HEK293 (cell line): ENCODE measurements at regions not wholly inside any gene's neighbourhood (a gene's known extent, or its start where the extent isn't known, plus 50 kb on each side); places are given as distances from the start of the nearest gene placed in this dataset.

Source experiments
- TF ChIP-seq, protein P1 (sequence below): fragments of 450-650 bp; formaldehyde crosslinking; IDR thresholded peaks from 2 replicates; pipeline ENCODE4 v1.5.1; 2016; ENCODE audit warnings: missing biosample characterization, missing genetic modification characterization
- TF ChIP-seq, protein P2 (sequence below): fragments of 450-650 bp; formaldehyde crosslinking; IDR thresholded peaks from 2 replicates; pipeline ENCODE4 v1.5.1; 2017; ENCODE audit warnings: missing biosample characterization, mild to moderate bottlenecking, missing genetic modification characterization, moderate library complexity

DNA sequence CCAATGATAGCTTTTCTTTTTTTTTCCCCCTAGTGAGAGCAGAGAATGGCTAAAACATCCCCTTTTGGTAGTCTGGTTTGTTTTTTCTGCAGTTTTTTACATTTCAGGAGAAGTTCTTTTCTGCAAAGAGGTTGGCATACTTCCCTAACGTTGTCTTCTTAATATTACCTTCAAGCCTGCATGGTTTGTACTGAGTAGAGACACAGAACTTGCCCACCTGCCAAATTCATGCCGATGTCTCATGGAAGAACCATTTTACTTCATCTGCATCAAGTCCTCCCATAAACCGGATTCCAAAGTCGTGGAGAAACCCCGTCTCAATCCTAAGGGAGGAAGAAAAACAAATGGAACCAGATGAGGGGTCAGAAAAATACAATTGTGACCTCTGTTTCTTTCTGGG lies 89.7 kb downstream of the SHOX start:
- TF ChIP-seq, protein P1, sequence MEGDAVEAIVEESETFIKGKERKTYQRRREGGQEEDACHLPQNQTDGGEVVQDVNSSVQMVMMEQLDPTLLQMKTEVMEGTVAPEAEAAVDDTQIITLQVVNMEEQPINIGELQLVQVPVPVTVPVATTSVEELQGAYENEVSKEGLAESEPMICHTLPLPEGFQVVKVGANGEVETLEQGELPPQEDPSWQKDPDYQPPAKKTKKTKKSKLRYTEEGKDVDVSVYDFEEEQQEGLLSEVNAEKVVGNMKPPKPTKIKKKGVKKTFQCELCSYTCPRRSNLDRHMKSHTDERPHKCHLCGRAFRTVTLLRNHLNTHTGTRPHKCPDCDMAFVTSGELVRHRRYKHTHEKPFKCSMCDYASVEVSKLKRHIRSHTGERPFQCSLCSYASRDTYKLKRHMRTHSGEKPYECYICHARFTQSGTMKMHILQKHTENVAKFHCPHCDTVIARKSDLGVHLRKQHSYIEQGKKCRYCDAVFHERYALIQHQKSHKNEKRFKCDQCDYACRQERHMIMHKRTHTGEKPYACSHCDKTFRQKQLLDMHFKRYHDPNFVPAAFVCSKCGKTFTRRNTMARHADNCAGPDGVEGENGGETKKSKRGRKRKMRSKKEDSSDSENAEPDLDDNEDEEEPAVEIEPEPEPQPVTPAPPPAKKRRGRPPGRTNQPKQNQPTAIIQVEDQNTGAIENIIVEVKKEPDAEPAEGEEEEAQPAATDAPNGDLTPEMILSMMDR = no peak
- TF ChIP-seq, protein P2, sequence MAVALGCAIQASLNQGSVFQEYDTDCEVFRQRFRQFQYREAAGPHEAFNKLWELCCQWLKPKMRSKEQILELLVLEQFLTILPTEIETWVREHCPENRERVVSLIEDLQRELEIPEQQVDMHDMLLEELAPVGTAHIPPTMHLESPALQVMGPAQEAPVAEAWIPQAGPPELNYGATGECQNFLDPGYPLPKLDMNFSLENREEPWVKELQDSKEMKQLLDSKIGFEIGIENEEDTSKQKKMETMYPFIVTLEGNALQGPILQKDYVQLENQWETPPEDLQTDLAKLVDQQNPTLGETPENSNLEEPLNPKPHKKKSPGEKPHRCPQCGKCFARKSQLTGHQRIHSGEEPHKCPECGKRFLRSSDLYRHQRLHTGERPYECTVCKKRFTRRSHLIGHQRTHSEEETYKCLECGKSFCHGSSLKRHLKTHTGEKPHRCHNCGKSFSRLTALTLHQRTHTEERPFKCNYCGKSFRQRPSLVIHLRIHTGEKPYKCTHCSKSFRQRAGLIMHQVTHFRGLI (tag by site-specific recombination) = no peak
